ENCODE measurements at regions not wholly inside any gene's neighbourhood (a gene's known extent, or its start where the extent isn't known, plus 50 kb on each side); places are given as distances from the start of the nearest gene placed in this dataset.

- Histone ChIP-seq H3K4me3 (ENCODE audit: low read depth in 1 of 2, low read length in 2 of 2) (no peak overlapping the region), H3K27me3 (ENCODE audit: control insufficient read depth in 1 of 2, insufficient read depth in 2 of 2, low read length in 2 of 2) (no peaks in the 10 kb centered on the region), H3K9ac (ENCODE audit: low read depth in 1 of 2, low read length in 2 of 2) (no peak overlapping the region), H3K36me3 (ENCODE audit: control insufficient read depth in 1 of 2, insufficient read depth in 2 of 2, low read length in 2 of 2) (no peaks in the 10 kb centered on the region), H3K9me3 (ENCODE audit: control insufficient read depth in 1 of 2, low read length in 2 of 2) (no peaks in the 10 kb centered on the region), H3K4me1 (ENCODE audit: control insufficient read depth in 1 of 2, insufficient read depth in 2 of 2, low read length in 2 of 2) (peaks cover 27 to 51% of the 10 kb centered on the region in 2 donors), H3K27ac (ENCODE audit: low read depth, low read length) (peak overlapping the region; percentile 22)
Measured at GRCh38 chr7:25314094-25314730, 85.9 kb upstream of the NPVF start.

- H3K9me3 ChIP-seq (ENCODE audit: control insufficient read depth in 1 of 2, low read length in 2 of 2) = no peaks in the 10 kb centered on the region
- H3K36me3 ChIP-seq (ENCODE audit: control insufficient read depth in 1 of 2, insufficient read depth in 2 of 2, low read length in 2 of 2) = no peaks in the 10 kb centered on the region
- H3K4me3 ChIP-seq (ENCODE audit: low read depth in 1 of 2, low read length in 2 of 2) = no peak overlapping the region
- peaks cover 26 to 46% of the 10 kb centered on the region in 2 donors for H3K4me1 ChIP-seq (ENCODE audit: control insufficient read depth in 1 of 2, insufficient read depth in 2 of 2, low read length in 2 of 2)
- H3K27me3 ChIP-seq (ENCODE audit: control insufficient read depth in 1 of 2, insufficient read depth in 2 of 2, low read length in 2 of 2) = no peaks in the 10 kb centered on the region
- no peak overlapping the region for H3K27ac ChIP-seq (ENCODE audit: low read depth, low read length)
- no peak overlapping the region for H3K9ac ChIP-seq (ENCODE audit: low read depth in 1 of 2, low read length in 2 of 2)
Measured at GRCh38 chr7:25314731-25315267, 86.5 kb upstream of the NPVF start.

- no peaks in the 10 kb centered on the region for H3K9me3 ChIP-seq (ENCODE audit: control insufficient read depth in 1 of 2, low read length in 2 of 2)
- H3K4me1 ChIP-seq (ENCODE audit: control insufficient read depth in 1 of 2, insufficient read depth in 2 of 2, low read length in 2 of 2) = peaks cover 33 to 36% of the 10 kb centered on the region in 2 donors
- no peak overlapping the region for H3K4me3 ChIP-seq (ENCODE audit: low read depth in 1 of 2, low read length in 2 of 2)
- no peak overlapping the region for H3K9ac ChIP-seq (ENCODE audit: low read depth in 1 of 2, low read length in 2 of 2)
- no peak overlapping the region for H3K27ac ChIP-seq (ENCODE audit: low read depth, low read length)
- no peaks in the 10 kb centered on the region for H3K36me3 ChIP-seq (ENCODE audit: control insufficient read depth in 1 of 2, insufficient read depth in 2 of 2, low read length in 2 of 2)
- H3K27me3 ChIP-seq (ENCODE audit: control insufficient read depth in 1 of 2, insufficient read depth in 2 of 2, low read length in 2 of 2) = no peaks in the 10 kb centered on the region
Measured at GRCh38 chr7:25316366-25316765, 88.1 kb upstream of the NPVF start.

GRCh38 chr7:25318047-25318446 lies 89.8 kb upstream of the NPVF start:
- H3K27me3 ChIP-seq (ENCODE audit: control insufficient read depth in 1 of 2, insufficient read depth in 2 of 2, low read length in 2 of 2) = no peaks in the 10 kb centered on the region
- H3K9ac ChIP-seq (ENCODE audit: low read depth in 1 of 2, low read length in 2 of 2) = no peak overlapping the region
- no peaks in the 10 kb centered on the region for H3K9me3 ChIP-seq (ENCODE audit: control insufficient read depth in 1 of 2, low read length in 2 of 2)
- H3K27ac ChIP-seq (ENCODE audit: low read depth, low read length) = no peak overlapping the region
- H3K36me3 ChIP-seq (ENCODE audit: control insufficient read depth in 1 of 2, insufficient read depth in 2 of 2, low read length in 2 of 2) = no peaks in the 10 kb centered on the region
- peaks cover 35 to 37% of the 10 kb centered on the region in 2 donors for H3K4me1 ChIP-seq (ENCODE audit: control insufficient read depth in 1 of 2, insufficient read depth in 2 of 2, low read length in 2 of 2)
- no peak overlapping the region for H3K4me3 ChIP-seq (ENCODE audit: low read depth in 1 of 2, low read length in 2 of 2)

GRCh38 chr7:25319707-25320106 lies 91.4 kb upstream of the NPVF start:
- no peak overlapping the region for H3K9ac ChIP-seq (ENCODE audit: low read depth in 1 of 2, low read length in 2 of 2)
- no peak overlapping the region for H3K4me3 ChIP-seq (ENCODE audit: low read depth in 1 of 2, low read length in 2 of 2)
- no peaks in the 10 kb centered on the region for H3K9me3 ChIP-seq (ENCODE audit: control insufficient read depth in 1 of 2, low read length in 2 of 2)
- H3K4me1 ChIP-seq (ENCODE audit: control insufficient read depth in 1 of 2, insufficient read depth in 2 of 2, low read length in 2 of 2) = peaks cover 24% of the 10 kb centered on the region in 2 donors
- no peaks in the 10 kb centered on the region for H3K27me3 ChIP-seq (ENCODE audit: control insufficient read depth in 1 of 2, insufficient read depth in 2 of 2, low read length in 2 of 2)
- H3K36me3 ChIP-seq (ENCODE audit: control insufficient read depth in 1 of 2, insufficient read depth in 2 of 2, low read length in 2 of 2) = no peaks in the 10 kb centered on the region
- H3K27ac ChIP-seq (ENCODE audit: low read depth, low read length) = no peak overlapping the region

- Histone ChIP-seq H3K36me3 (ENCODE audit: control insufficient read depth in 1 of 2, insufficient read depth in 2 of 2, low read length in 2 of 2) (no peaks in the 10 kb centered on the region), H3K27ac (ENCODE audit: low read depth, low read length) (no peak overlapping the region), H3K27me3 (ENCODE audit: control insufficient read depth in 1 of 2, insufficient read depth in 2 of 2, low read length in 2 of 2) (no peaks in the 10 kb centered on the region), H3K9ac (ENCODE audit: low read depth in 1 of 2, low read length in 2 of 2) (no peak overlapping the region), H3K4me1 (ENCODE audit: control insufficient read depth in 1 of 2, insufficient read depth in 2 of 2, low read length in 2 of 2) (peaks cover 17 to 22% of the 10 kb centered on the region in 2 donors), H3K4me3 (ENCODE audit: low read depth in 1 of 2, low read length in 2 of 2) (no peak overlapping the region), H3K9me3 (ENCODE audit: control insufficient read depth in 1 of 2, low read length in 2 of 2) (no peaks in the 10 kb centered on the region)
Measured at GRCh38 chr7:25320791-25321190, 92.5 kb upstream of the NPVF start.

GRCh38 chr7:25321424-25321823 lies 93.1 kb upstream of the NPVF start:
- no peak overlapping the region for H3K27ac ChIP-seq (ENCODE audit: low read depth, low read length)
- H3K9ac ChIP-seq (ENCODE audit: low read depth in 1 of 2, low read length in 2 of 2) = no peak overlapping the region
- peaks cover 13 to 16% of the 10 kb centered on the region in 2 donors for H3K4me1 ChIP-seq (ENCODE audit: control insufficient read depth in 1 of 2, insufficient read depth in 2 of 2, low read length in 2 of 2)
- H3K4me3 ChIP-seq (ENCODE audit: low read depth in 1 of 2, low read length in 2 of 2) = no peak overlapping the region
- no peaks in the 10 kb centered on the region for H3K27me3 ChIP-seq (ENCODE audit: control insufficient read depth in 1 of 2, insufficient read depth in 2 of 2, low read length in 2 of 2)
- no peaks in the 10 kb centered on the region for H3K36me3 ChIP-seq (ENCODE audit: control insufficient read depth in 1 of 2, insufficient read depth in 2 of 2, low read length in 2 of 2)
- H3K9me3 ChIP-seq (ENCODE audit: control insufficient read depth in 1 of 2, low read length in 2 of 2) = no peaks in the 10 kb centered on the region

- no peak overlapping the region for H3K27ac ChIP-seq (ENCODE audit: low read depth, low read length)
- no peaks in the 10 kb centered on the region for H3K36me3 ChIP-seq (ENCODE audit: control insufficient read depth in 1 of 2, insufficient read depth in 2 of 2, low read length in 2 of 2)
- H3K9me3 ChIP-seq (ENCODE audit: control insufficient read depth in 1 of 2, low read length in 2 of 2) = no peaks in the 10 kb centered on the region
- H3K27me3 ChIP-seq (ENCODE audit: control insufficient read depth in 1 of 2, insufficient read depth in 2 of 2, low read length in 2 of 2) = no peaks in the 10 kb centered on the region
- no peak overlapping the region for H3K4me3 ChIP-seq (ENCODE audit: low read depth in 1 of 2, low read length in 2 of 2)
- H3K9ac ChIP-seq (ENCODE audit: low read depth in 1 of 2, low read length in 2 of 2) = no peak overlapping the region
- peaks cover 13 to 16% of the 10 kb centered on the region in 2 donors for H3K4me1 ChIP-seq (ENCODE audit: control insufficient read depth in 1 of 2, insufficient read depth in 2 of 2, low read length in 2 of 2)
Measured at GRCh38 chr7:25322473-25322872, 94.2 kb upstream of the NPVF start.

GRCh38 chr7:25325186-25325757 lies 97.0 kb upstream of the NPVF start:
- H3K36me3 ChIP-seq (ENCODE audit: control insufficient read depth in 1 of 2, insufficient read depth in 2 of 2, low read length in 2 of 2) = no peaks in the 10 kb centered on the region
- no peaks in the 10 kb centered on the region for H3K9me3 ChIP-seq (ENCODE audit: control insufficient read depth in 1 of 2, low read length in 2 of 2)
- H3K27me3 ChIP-seq (ENCODE audit: control insufficient read depth in 1 of 2, insufficient read depth in 2 of 2, low read length in 2 of 2) = no peaks in the 10 kb centered on the region

GRCh38 chr7:25326501-25327156 lies 98.3 kb upstream of the NPVF start:
- Histone ChIP-seq H3K27ac (ENCODE audit: low read depth, low read length) (no peak overlapping the region), H3K9ac (ENCODE audit: low read depth in 1 of 2, low read length in 2 of 2) (no peak overlapping the region)

More at GRCh38 chr7:25325186-25325757, 97.0 kb upstream of the NPVF start:
- peaks cover 8 to 16% of the 10 kb centered on the region in 2 donors for H3K4me1 ChIP-seq (ENCODE audit: control insufficient read depth in 1 of 2, insufficient read depth in 2 of 2, low read length in 2 of 2)
- H3K4me3 ChIP-seq (ENCODE audit: low read depth in 1 of 2, low read length in 2 of 2) = no peak overlapping the region
- no peak overlapping the region for H3K27ac ChIP-seq (ENCODE audit: low read depth, low read length)
- no peak overlapping the region for H3K9ac ChIP-seq (ENCODE audit: low read depth in 1 of 2, low read length in 2 of 2)

More at GRCh38 chr7:25326501-25327156, 98.3 kb upstream of the NPVF start:
- Histone ChIP-seq H3K4me3 (ENCODE audit: low read depth in 1 of 2, low read length in 2 of 2) (no peak overlapping the region), H3K36me3 (ENCODE audit: control insufficient read depth in 1 of 2, insufficient read depth in 2 of 2, low read length in 2 of 2) (no peaks in the 10 kb centered on the region), H3K4me1 (ENCODE audit: control insufficient read depth in 1 of 2, insufficient read depth in 2 of 2, low read length in 2 of 2) (peaks cover 0 to 9% of the 10 kb centered on the region in 2 donors), H3K9me3 (ENCODE audit: control insufficient read depth in 1 of 2, low read length in 2 of 2) (no peaks in the 10 kb centered on the region), H3K27me3 (ENCODE audit: control insufficient read depth in 1 of 2, insufficient read depth in 2 of 2, low read length in 2 of 2) (no peaks in the 10 kb centered on the region)
